ENCODE measurements at regions not wholly inside any gene's neighbourhood (a gene's known extent, or its start where the extent isn't known, plus 50 kb on each side); places are given as distances from the start of the nearest gene placed in this dataset.

- Histone ChIP-seq H3K27me3 (ENCODE audit: control insufficient read depth, insufficient read depth, low read length) (no peaks in the 10 kb centered on the region), H3K4me2 (ENCODE audit: low read length) (no peak overlapping the region), H2AFZ (no peak overlapping the region), H3K36me3 (ENCODE audit: control insufficient read depth, insufficient read depth, low read length) (no peaks in the 10 kb centered on the region), H3K9ac (no peak overlapping the region), H3K27ac (no peak overlapping the region), H3K79me2 (no peaks in the 10 kb centered on the region), H3K4me1 (no peaks in the 10 kb centered on the region), H3K9me3 (ENCODE audit: control insufficient read depth, low read length) (no peaks in the 10 kb centered on the region), H3K4me3 (ENCODE audit: low read depth, low read length) (no peak overlapping the region)
- TF ChIP-seq, protein P1, sequence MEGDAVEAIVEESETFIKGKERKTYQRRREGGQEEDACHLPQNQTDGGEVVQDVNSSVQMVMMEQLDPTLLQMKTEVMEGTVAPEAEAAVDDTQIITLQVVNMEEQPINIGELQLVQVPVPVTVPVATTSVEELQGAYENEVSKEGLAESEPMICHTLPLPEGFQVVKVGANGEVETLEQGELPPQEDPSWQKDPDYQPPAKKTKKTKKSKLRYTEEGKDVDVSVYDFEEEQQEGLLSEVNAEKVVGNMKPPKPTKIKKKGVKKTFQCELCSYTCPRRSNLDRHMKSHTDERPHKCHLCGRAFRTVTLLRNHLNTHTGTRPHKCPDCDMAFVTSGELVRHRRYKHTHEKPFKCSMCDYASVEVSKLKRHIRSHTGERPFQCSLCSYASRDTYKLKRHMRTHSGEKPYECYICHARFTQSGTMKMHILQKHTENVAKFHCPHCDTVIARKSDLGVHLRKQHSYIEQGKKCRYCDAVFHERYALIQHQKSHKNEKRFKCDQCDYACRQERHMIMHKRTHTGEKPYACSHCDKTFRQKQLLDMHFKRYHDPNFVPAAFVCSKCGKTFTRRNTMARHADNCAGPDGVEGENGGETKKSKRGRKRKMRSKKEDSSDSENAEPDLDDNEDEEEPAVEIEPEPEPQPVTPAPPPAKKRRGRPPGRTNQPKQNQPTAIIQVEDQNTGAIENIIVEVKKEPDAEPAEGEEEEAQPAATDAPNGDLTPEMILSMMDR (IDR thresholded peaks at IDR 0.05) = no peak
Observed at GRCh38 chr1:113223546-113223945, 150.5 kb downstream of the LRIG2 start.

GRCh38 chr1:113226148-113226547 lies 153.2 kb downstream of the LRIG2 start:
- H3K4me3 ChIP-seq (ENCODE audit: low read depth, low read length) = no peak overlapping the region
- no peak overlapping the region for H2AFZ ChIP-seq
- no peak overlapping the region for H3K4me2 ChIP-seq (ENCODE audit: low read length)
- no peak overlapping the region for H3K9ac ChIP-seq
- no peaks in the 10 kb centered on the region for H3K9me3 ChIP-seq (ENCODE audit: control insufficient read depth, low read length)
- TF ChIP-seq, protein P1 (IDR thresholded peaks at IDR 0.05) = no peak
- no peaks in the 10 kb centered on the region for H3K4me1 ChIP-seq
- no peak overlapping the region for H3K27ac ChIP-seq
- H3K36me3 ChIP-seq (ENCODE audit: control insufficient read depth, insufficient read depth, low read length) = no peaks in the 10 kb centered on the region
- no peaks in the 10 kb centered on the region for H3K79me2 ChIP-seq
- no peaks in the 10 kb centered on the region for H3K27me3 ChIP-seq (ENCODE audit: control insufficient read depth, insufficient read depth, low read length)

DNA sequence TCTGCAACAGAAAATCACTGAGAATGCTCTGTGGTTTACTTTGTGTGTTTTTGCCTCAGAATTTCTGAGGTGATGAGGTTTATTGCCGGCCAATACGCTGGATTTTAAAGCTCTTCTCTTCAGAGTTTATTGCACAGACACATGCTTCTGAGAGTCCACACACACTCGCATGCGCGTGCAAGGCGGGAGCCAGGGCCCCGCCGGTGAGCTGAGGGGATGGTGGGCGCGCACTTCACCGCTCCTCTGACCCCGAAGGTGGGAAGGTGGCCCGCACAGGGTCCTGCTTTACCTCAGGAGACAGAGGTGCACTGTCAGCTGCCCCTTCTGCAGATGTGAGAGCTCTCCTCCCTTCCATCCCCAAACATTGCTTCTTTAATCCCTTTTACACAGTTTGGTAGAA lies 158.4 kb upstream of the MAGI3 start:
- Histone ChIP-seq H2AFZ (no peak overlapping the region), H3K9me3 (ENCODE audit: control insufficient read depth, low read length) (no peaks in the 10 kb centered on the region), H3K4me1 (no peaks in the 10 kb centered on the region), H3K79me2 (no peaks in the 10 kb centered on the region), H3K27ac (no peak overlapping the region), H3K4me3 (ENCODE audit: low read depth, low read length) (no peak overlapping the region), H3K27me3 (ENCODE audit: control insufficient read depth, insufficient read depth, low read length) (no peaks in the 10 kb centered on the region), H3K36me3 (ENCODE audit: control insufficient read depth, insufficient read depth, low read length) (no peaks in the 10 kb centered on the region), H3K4me2 (ENCODE audit: low read length) (no peak overlapping the region), H3K9ac (no peak overlapping the region)
- TF ChIP-seq, protein P1 (IDR thresholded peaks at IDR 0.05) = no peak

- H3K4me1 ChIP-seq = no peaks in the 10 kb centered on the region
- H3K9ac ChIP-seq = no peak overlapping the region
- no peaks in the 10 kb centered on the region for H3K36me3 ChIP-seq (ENCODE audit: control insufficient read depth, insufficient read depth, low read length)
- TF ChIP-seq, protein P1 (IDR thresholded peaks at IDR 0.05) = no peak
- no peak overlapping the region for H3K4me2 ChIP-seq (ENCODE audit: low read length)
- H3K9me3 ChIP-seq (ENCODE audit: control insufficient read depth, low read length) = no peaks in the 10 kb centered on the region
- H3K27me3 ChIP-seq (ENCODE audit: control insufficient read depth, insufficient read depth, low read length) = no peaks in the 10 kb centered on the region
- H3K79me2 ChIP-seq = no peaks in the 10 kb centered on the region
- H2AFZ ChIP-seq = no peak overlapping the region
- no peak overlapping the region for H3K27ac ChIP-seq
- no peak overlapping the region for H3K4me3 ChIP-seq (ENCODE audit: low read depth, low read length)
Observed at GRCh38 chr1:113233441-113233840, 156.9 kb upstream of the MAGI3 start.

DNA sequence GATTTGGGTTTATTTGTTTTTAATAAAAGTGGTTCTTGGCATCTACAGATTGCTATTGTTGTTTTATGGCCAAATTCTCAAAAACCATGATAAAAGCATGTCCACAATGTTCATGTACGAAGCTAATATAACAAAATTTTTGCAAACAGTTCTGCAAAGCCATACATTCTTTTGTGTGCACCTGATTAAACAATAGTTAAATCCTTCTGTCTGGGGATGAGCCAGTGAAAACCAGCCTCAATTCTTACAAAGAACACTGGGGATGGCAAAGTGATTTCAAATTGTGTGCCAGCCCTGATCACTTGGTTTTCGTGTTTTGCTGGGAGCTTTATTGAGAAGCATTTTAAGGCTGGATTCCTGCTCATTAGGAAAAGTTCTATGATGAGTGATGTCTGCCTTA lies 149.1 kb upstream of the MAGI3 start:
- Histone ChIP-seq H3K9me3 (ENCODE audit: control insufficient read depth, low read length) (no peaks in the 10 kb centered on the region), H3K4me3 (ENCODE audit: low read depth, low read length) (no peak overlapping the region), H3K79me2 (no peaks in the 10 kb centered on the region), H3K36me3 (ENCODE audit: control insufficient read depth, insufficient read depth, low read length) (no peaks in the 10 kb centered on the region), H3K27ac (no peak overlapping the region), H3K4me2 (ENCODE audit: low read length) (no peak overlapping the region), H3K27me3 (ENCODE audit: control insufficient read depth, insufficient read depth, low read length) (no peaks in the 10 kb centered on the region), H3K9ac (no peak overlapping the region), H3K4me1 (no peaks in the 10 kb centered on the region), H2AFZ (no peak overlapping the region)
- TF ChIP-seq, protein P1 (IDR thresholded peaks at IDR 0.05) = no peak
